ENCODE measurements at regions not wholly inside any gene's neighbourhood (a gene's known extent, or its start where the extent isn't known, plus 50 kb on each side); places are given as distances from the start of the nearest gene placed in this dataset.
"Not testable (repeated sequence)": the region's sequence is repeated elsewhere in the genome, so short reads cannot be mapped to it uniquely, and the experiment has no call there.

GRCh38 chr15:58298879-58299850 lies 132.6 kb upstream of the LIPC start:
- DNase-seq: no peak

GRCh38 chr15:58302832-58303231 lies 129.0 kb upstream of the LIPC start:
- DNase-seq: no peak

GRCh38 chr15:58303236-58303635 lies 128.6 kb upstream of the LIPC start:
- DNase-seq: no peak

GRCh38 chr15:58306591-58307312 lies 125.0 kb upstream of the LIPC start:
- DNase-seq: no peak

- DNase-seq: no peak
These were observed 124.4 kb upstream of the LIPC start for GRCh38 chr15:58307313-58307961.

GRCh38 chr15:58308742-58309355 lies 122.9 kb upstream of the LIPC start:
- DNase-seq: no peak

- DNase-seq: no peak
These were observed 121.5 kb upstream of the LIPC start for GRCh38 chr15:58309963-58310928.

GRCh38 chr15:58311556-58311955 lies 120.2 kb upstream of the LIPC start:
- DNase-seq: no peak

GRCh38 chr15:58312031-58312430 lies 119.8 kb upstream of the LIPC start:
- no peak for DNase-seq

- no peak for DNase-seq
These were observed 118.5 kb upstream of the LIPC start for GRCh38 chr15:58313304-58313703.

GRCh38 chr15:58313810-58314592 lies 117.8 kb upstream of the LIPC start:
- DNase-seq: no peak

GRCh38 chr15:58314593-58315216 lies 117.1 kb upstream of the LIPC start:
- no peak for DNase-seq

- no peak for DNase-seq
These were observed 113.3 kb upstream of the LIPC start for GRCh38 chr15:58318517-58318916.

GRCh38 chr15:58321034-58321433 lies 110.8 kb upstream of the LIPC start:
- no peak for DNase-seq

- no peak for DNase-seq
These were observed 109.5 kb upstream of the LIPC start for GRCh38 chr15:58322253-58322652.

- DNase-seq: not testable (repeated sequence)
These were observed 108.5 kb upstream of the LIPC start for GRCh38 chr15:58323321-58323720.

- DNase-seq: no peak
These were observed 107.3 kb upstream of the LIPC start for GRCh38 chr15:58324533-58324932.

- no peak for DNase-seq
These were observed 103.8 kb upstream of the LIPC start for GRCh38 chr15:58327958-58328357.

GRCh38 chr15:58329211-58329610 lies 102.6 kb upstream of the LIPC start:
- no peak for DNase-seq

All from CD4-positive, alpha-beta T cell treated with Interleukin-17A for 4 hours (primary cell).